T-helper 1 cell treated with Interleukin-12 subunit alpha and Interleukin-12 subunit beta and Interleukin-4 antibody, amounts not matched to agents 30 μg/mL and 1 μg/mL, for 36 hours (primary cell): ENCODE measurements at regions not wholly inside any gene's neighbourhood (a gene's known extent, or its start where the extent isn't known, plus 50 kb on each side); places are given as distances from the start of the nearest gene placed in this dataset.

Experiments used
- H3K27ac Mint-ChIP-seq: one replicate; pipeline ENCODE4 v1.8.0; 2021; ENCODE audit warnings: mild to moderate bottlenecking, mixed read lengths
- H3K27me3 Mint-ChIP-seq: one replicate; pipeline ENCODE4 v1.8.0; 2021; ENCODE audit warnings: low read depth, mixed read lengths
- H3K36me3 Mint-ChIP-seq: one replicate; pipeline ENCODE4 v1.8.0; 2021; ENCODE audit warnings: low read depth, mixed read lengths
- H3K4me1 Mint-ChIP-seq: one replicate; pipeline ENCODE4 v1.8.0; 2021; ENCODE audit warnings: low read depth, mixed read lengths
- H3K4me3 Mint-ChIP-seq: one replicate; pipeline ENCODE4 v1.8.0; 2021; ENCODE audit warnings: mild to moderate bottlenecking, moderate library complexity, mixed read lengths
- H3K9me3 Mint-ChIP-seq: one replicate; pipeline ENCODE4 v1.8.0; 2021; ENCODE audit warnings: mixed read lengths

GRCh38 chr2:129879614-129880180 is 99.8 kb upstream of the RAB6C start:
- no peak overlapping the region for H3K27ac Mint-ChIP-seq
- H3K36me3 Mint-ChIP-seq: no peaks in the 10 kb centered on the region
- no peak overlapping the region for H3K4me3 Mint-ChIP-seq
- H3K9me3 Mint-ChIP-seq: no peaks in the 10 kb centered on the region
- no peaks in the 10 kb centered on the region for H3K27me3 Mint-ChIP-seq
- peaks cover 6% of the 10 kb centered on the region for H3K4me1 Mint-ChIP-seq

- H3K4me3 Mint-ChIP-seq: no peak overlapping the region
- no peak overlapping the region for H3K27ac Mint-ChIP-seq
- H3K9me3 Mint-ChIP-seq: no peaks in the 10 kb centered on the region
- peaks cover 6% of the 10 kb centered on the region for H3K4me1 Mint-ChIP-seq
- no peaks in the 10 kb centered on the region for H3K36me3 Mint-ChIP-seq
- H3K27me3 Mint-ChIP-seq: no peaks in the 10 kb centered on the region
These were observed 99.2 kb upstream of the RAB6C start for GRCh38 chr2:129880309-129880708.

GRCh38 chr2:129880971-129881370 is 98.5 kb upstream of the RAB6C start:
- no peaks in the 10 kb centered on the region for H3K36me3 Mint-ChIP-seq
- no peaks in the 10 kb centered on the region for H3K9me3 Mint-ChIP-seq
- no peak overlapping the region for H3K4me3 Mint-ChIP-seq
- H3K27me3 Mint-ChIP-seq: no peaks in the 10 kb centered on the region
- peaks cover 6% of the 10 kb centered on the region for H3K4me1 Mint-ChIP-seq
- H3K27ac Mint-ChIP-seq: no peak overlapping the region

GRCh38 chr2:129881786-129882396 is 97.6 kb upstream of the RAB6C start:
- H3K9me3 Mint-ChIP-seq: no peaks in the 10 kb centered on the region
- H3K4me1 Mint-ChIP-seq: peaks cover 2% of the 10 kb centered on the region
- no peak overlapping the region for H3K27ac Mint-ChIP-seq
- H3K36me3 Mint-ChIP-seq: no peaks in the 10 kb centered on the region
- H3K27me3 Mint-ChIP-seq: no peaks in the 10 kb centered on the region
- no peak overlapping the region for H3K4me3 Mint-ChIP-seq

- peaks cover under 1% of the 10 kb centered on the region for H3K27me3 Mint-ChIP-seq
- no peaks in the 10 kb centered on the region for H3K4me1 Mint-ChIP-seq
- H3K27ac Mint-ChIP-seq: no peak overlapping the region
- no peak overlapping the region for H3K4me3 Mint-ChIP-seq
- no peaks in the 10 kb centered on the region for H3K9me3 Mint-ChIP-seq
- no peaks in the 10 kb centered on the region for H3K36me3 Mint-ChIP-seq
These were observed 97.0 kb upstream of the RAB6C start for GRCh38 chr2:129882476-129882875.

- Mint-ChIP-seq H3K27me3 (peaks cover 3% of the 10 kb centered on the region), H3K36me3 (no peaks in the 10 kb centered on the region), H3K4me1 (no peaks in the 10 kb centered on the region), H3K4me3 (no peak overlapping the region), H3K27ac (no peak overlapping the region), H3K9me3 (no peaks in the 10 kb centered on the region)
These were observed 96.3 kb upstream of the RAB6C start for GRCh38 chr2:129883121-129883520.

- no peaks in the 10 kb centered on the region for H3K4me1 Mint-ChIP-seq
- no peak overlapping the region for H3K27ac Mint-ChIP-seq
- no peak overlapping the region for H3K4me3 Mint-ChIP-seq
- no peaks in the 10 kb centered on the region for H3K36me3 Mint-ChIP-seq
- H3K9me3 Mint-ChIP-seq: no peaks in the 10 kb centered on the region
- peaks cover 9% of the 10 kb centered on the region for H3K27me3 Mint-ChIP-seq
These were observed 95.2 kb upstream of the RAB6C start for GRCh38 chr2:129884221-129884786.

GRCh38 chr2:129885735-129886134 is 93.7 kb upstream of the RAB6C start:
- Mint-ChIP-seq H3K9me3 (no peaks in the 10 kb centered on the region), H3K4me3 (no peak overlapping the region), H3K27me3 (peaks cover 13% of the 10 kb centered on the region), H3K27ac (no peak overlapping the region), H3K36me3 (no peaks in the 10 kb centered on the region), H3K4me1 (no peaks in the 10 kb centered on the region)

GRCh38 chr2:129887688-129888266 is 91.7 kb upstream of the RAB6C start:
- no peak overlapping the region for H3K27ac Mint-ChIP-seq

GRCh38 chr2:129888461-129888860 is 91.0 kb upstream of the RAB6C start:
- no peaks in the 10 kb centered on the region for H3K4me1 Mint-ChIP-seq
- H3K36me3 Mint-ChIP-seq: no peaks in the 10 kb centered on the region
- no peak overlapping the region for H3K4me3 Mint-ChIP-seq
- H3K27ac Mint-ChIP-seq: no peak overlapping the region
- H3K27me3 Mint-ChIP-seq: peaks cover 13% of the 10 kb centered on the region
- H3K9me3 Mint-ChIP-seq: no peaks in the 10 kb centered on the region

More at GRCh38 chr2:129887688-129888266, 91.7 kb upstream of the RAB6C start:
- H3K4me1 Mint-ChIP-seq: no peaks in the 10 kb centered on the region
- H3K27me3 Mint-ChIP-seq: peaks cover 13% of the 10 kb centered on the region
- no peaks in the 10 kb centered on the region for H3K9me3 Mint-ChIP-seq
- H3K36me3 Mint-ChIP-seq: no peaks in the 10 kb centered on the region
- H3K4me3 Mint-ChIP-seq: no peak overlapping the region

- H3K27me3 Mint-ChIP-seq: peaks cover 13% of the 10 kb centered on the region
- no peaks in the 10 kb centered on the region for H3K36me3 Mint-ChIP-seq
- H3K4me1 Mint-ChIP-seq: no peaks in the 10 kb centered on the region
- no peak overlapping the region for H3K4me3 Mint-ChIP-seq
- no peak overlapping the region for H3K27ac Mint-ChIP-seq
- H3K9me3 Mint-ChIP-seq: no peaks in the 10 kb centered on the region
These were observed 90.6 kb upstream of the RAB6C start for GRCh38 chr2:129888896-129889295.

- H3K4me3 Mint-ChIP-seq: no peak overlapping the region
- H3K36me3 Mint-ChIP-seq: no peaks in the 10 kb centered on the region
- H3K9me3 Mint-ChIP-seq: no peaks in the 10 kb centered on the region
- H3K27ac Mint-ChIP-seq: no peak overlapping the region
- peaks cover 13% of the 10 kb centered on the region for H3K27me3 Mint-ChIP-seq
- H3K4me1 Mint-ChIP-seq: no peaks in the 10 kb centered on the region
These were observed 87.8 kb upstream of the RAB6C start for GRCh38 chr2:129891341-129892320.

- Mint-ChIP-seq H3K27me3 (peaks cover 13% of the 10 kb centered on the region), H3K27ac (no peak overlapping the region), H3K36me3 (no peaks in the 10 kb centered on the region), H3K4me3 (no peak overlapping the region), H3K9me3 (no peaks in the 10 kb centered on the region), H3K4me1 (no peaks in the 10 kb centered on the region)
These were observed 87.1 kb upstream of the RAB6C start for GRCh38 chr2:129892360-129892759.

- Mint-ChIP-seq H3K4me1 (no peaks in the 10 kb centered on the region), H3K4me3 (no peak overlapping the region), H3K27me3 (peaks cover 10% of the 10 kb centered on the region), H3K27ac (no peak overlapping the region), H3K36me3 (no peaks in the 10 kb centered on the region), H3K9me3 (no peaks in the 10 kb centered on the region)
These were observed 86.7 kb upstream of the RAB6C start for GRCh38 chr2:129892773-129893172.
